H7 (cell line): ENCODE measurements at regions not wholly inside any gene's neighbourhood (a gene's known extent, or its start where the extent isn't known, plus 50 kb on each side); places are given as distances from the start of the nearest gene placed in this dataset.

Experiments used
- DNase-seq: peaks from one replicate; pipeline ENCODE4 v3.0.0; 2012
- H3K27me3 ChIP-seq: 2 replicates; pipeline ENCODE4 v1.6.0; 2011; ENCODE audit warnings: mild to moderate bottlenecking, low read length; ENCODE audit not compliant: control insufficient read depth, insufficient read depth
- H3K36me3 ChIP-seq: replicated peaks from 2 replicates; pipeline ENCODE4 v1.5.1; 2011; ENCODE audit warnings: low read length; ENCODE audit not compliant: control insufficient read depth, insufficient read depth
- H3K4me3 ChIP-seq: 2 replicates; pipeline ENCODE4 v1.5.1; 2011; ENCODE audit warnings: low read depth, mild to moderate bottlenecking, control low read depth, low read length, moderate library complexity; ENCODE audit not compliant: insufficient read depth

- Histone ChIP-seq H3K27me3 (no peaks in the 10 kb centered on the region), H3K4me3 (no peak overlapping the region), H3K36me3 (no peaks in the 10 kb centered on the region)
- no peak for DNase-seq
These were observed 656.5 kb upstream of the GRAMD2B start for GRCh38 chr5:125766706-125767105.

- Histone ChIP-seq H3K4me3 (no peak overlapping the region), H3K36me3 (no peaks in the 10 kb centered on the region), H3K27me3 (no peaks in the 10 kb centered on the region)
- DNase-seq: no peak
These were observed 647.3 kb upstream of the GRAMD2B start for GRCh38 chr5:125775896-125776295.

GRCh38 chr5:125776656-125777139 is 646.5 kb upstream of the GRAMD2B start:
- Histone ChIP-seq H3K36me3 (no peaks in the 10 kb centered on the region), H3K4me3 (no peak overlapping the region), H3K27me3 (no peaks in the 10 kb centered on the region)
- no peak for DNase-seq

- DNase-seq: no peak
- H3K27me3 ChIP-seq: no peaks in the 10 kb centered on the region
- H3K4me3 ChIP-seq: no peak overlapping the region
- no peaks in the 10 kb centered on the region for H3K36me3 ChIP-seq
These were observed 644.4 kb upstream of the GRAMD2B start for GRCh38 chr5:125778791-125779190.

GRCh38 chr5:125785407-125785806 is 637.8 kb upstream of the GRAMD2B start:
- Histone ChIP-seq H3K27me3 (no peaks in the 10 kb centered on the region), H3K4me3 (no peak overlapping the region), H3K36me3 (no peaks in the 10 kb centered on the region)
- no peak for DNase-seq

GRCh38 chr5:125786021-125786420 is 637.2 kb upstream of the GRAMD2B start:
- Histone ChIP-seq H3K4me3 (no peak overlapping the region), H3K27me3 (no peaks in the 10 kb centered on the region), H3K36me3 (no peaks in the 10 kb centered on the region)
- no peak for DNase-seq

- no peaks in the 10 kb centered on the region for H3K36me3 ChIP-seq
- no peaks in the 10 kb centered on the region for H3K27me3 ChIP-seq
- no peak for DNase-seq
- H3K4me3 ChIP-seq: no peak overlapping the region
These were observed 629.7 kb upstream of the GRAMD2B start for GRCh38 chr5:125793470-125793869.

- no peaks in the 10 kb centered on the region for H3K36me3 ChIP-seq
- no peak overlapping the region for H3K4me3 ChIP-seq
- H3K27me3 ChIP-seq: no peaks in the 10 kb centered on the region
- DNase-seq: no peak
These were observed 628.3 kb upstream of the GRAMD2B start for GRCh38 chr5:125794922-125795321.

- H3K27me3 ChIP-seq: no peaks in the 10 kb centered on the region
- no peak for DNase-seq
- no peaks in the 10 kb centered on the region for H3K36me3 ChIP-seq
- no peak overlapping the region for H3K4me3 ChIP-seq
These were observed 624.9 kb upstream of the GRAMD2B start for GRCh38 chr5:125798307-125798706.

GRCh38 chr5:125812651-125813050 is 610.6 kb upstream of the GRAMD2B start:
- Histone ChIP-seq H3K27me3 (no peaks in the 10 kb centered on the region), H3K36me3 (no peaks in the 10 kb centered on the region), H3K4me3 (no peak overlapping the region)
- no peak for DNase-seq

GRCh38 chr5:125813221-125813974 is 609.8 kb upstream of the GRAMD2B start:
- H3K4me3 ChIP-seq: no peak overlapping the region
- H3K27me3 ChIP-seq: no peaks in the 10 kb centered on the region
- no peak for DNase-seq
- no peaks in the 10 kb centered on the region for H3K36me3 ChIP-seq

- Histone ChIP-seq H3K27me3 (no peaks in the 10 kb centered on the region), H3K4me3 (no peak overlapping the region), H3K36me3 (no peaks in the 10 kb centered on the region)
- DNase-seq: no peak
These were observed 609.1 kb upstream of the GRAMD2B start for GRCh38 chr5:125814119-125814518.

- Histone ChIP-seq H3K4me3 (no peak overlapping the region), H3K36me3 (no peaks in the 10 kb centered on the region), H3K27me3 (no peaks in the 10 kb centered on the region)
- DNase-seq: no peak
These were observed 599.6 kb upstream of the GRAMD2B start for GRCh38 chr5:125823572-125823971.

- no peak for DNase-seq
- Histone ChIP-seq H3K27me3 (no peaks in the 10 kb centered on the region), H3K36me3 (no peaks in the 10 kb centered on the region), H3K4me3 (no peak overlapping the region)
These were observed 597.0 kb upstream of the GRAMD2B start for GRCh38 chr5:125826214-125826613.

- H3K4me3 ChIP-seq: no peak overlapping the region
- DNase-seq: no peak
- no peaks in the 10 kb centered on the region for H3K36me3 ChIP-seq
- H3K27me3 ChIP-seq: no peaks in the 10 kb centered on the region
These were observed 593.9 kb upstream of the GRAMD2B start for GRCh38 chr5:125829349-125829748.

GRCh38 chr5:125833398-125833797 is 589.8 kb upstream of the GRAMD2B start:
- DNase-seq: no peak
- H3K27me3 ChIP-seq: no peaks in the 10 kb centered on the region
- H3K4me3 ChIP-seq: no peak overlapping the region
- H3K36me3 ChIP-seq: no peaks in the 10 kb centered on the region
